ENCODE measurements at regions not wholly inside any gene's neighbourhood (a gene's known extent, or its start where the extent isn't known, plus 50 kb on each side); places are given as distances from the start of the nearest gene placed in this dataset.
"Not testable (repeated sequence)": the region's sequence is repeated elsewhere in the genome, so short reads cannot be mapped to it uniquely, and the experiment has no call there.

GRCh38 chr5:54378707-54379106 is 68.3 kb upstream of the ARL15 start:
- TF ChIP-seq, protein P1, sequence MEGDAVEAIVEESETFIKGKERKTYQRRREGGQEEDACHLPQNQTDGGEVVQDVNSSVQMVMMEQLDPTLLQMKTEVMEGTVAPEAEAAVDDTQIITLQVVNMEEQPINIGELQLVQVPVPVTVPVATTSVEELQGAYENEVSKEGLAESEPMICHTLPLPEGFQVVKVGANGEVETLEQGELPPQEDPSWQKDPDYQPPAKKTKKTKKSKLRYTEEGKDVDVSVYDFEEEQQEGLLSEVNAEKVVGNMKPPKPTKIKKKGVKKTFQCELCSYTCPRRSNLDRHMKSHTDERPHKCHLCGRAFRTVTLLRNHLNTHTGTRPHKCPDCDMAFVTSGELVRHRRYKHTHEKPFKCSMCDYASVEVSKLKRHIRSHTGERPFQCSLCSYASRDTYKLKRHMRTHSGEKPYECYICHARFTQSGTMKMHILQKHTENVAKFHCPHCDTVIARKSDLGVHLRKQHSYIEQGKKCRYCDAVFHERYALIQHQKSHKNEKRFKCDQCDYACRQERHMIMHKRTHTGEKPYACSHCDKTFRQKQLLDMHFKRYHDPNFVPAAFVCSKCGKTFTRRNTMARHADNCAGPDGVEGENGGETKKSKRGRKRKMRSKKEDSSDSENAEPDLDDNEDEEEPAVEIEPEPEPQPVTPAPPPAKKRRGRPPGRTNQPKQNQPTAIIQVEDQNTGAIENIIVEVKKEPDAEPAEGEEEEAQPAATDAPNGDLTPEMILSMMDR (IDR thresholded peaks at IDR 0.05): no peak
- TF ChIP-seq POLR2A (IDR thresholded peaks at IDR 0.05): no peak
- DNase-seq (ENCODE audit: low spot score in 2 of 2): no peak
- H3K4me3 ChIP-seq (ENCODE audit: low read depth, poor library complexity, severe bottlenecking): no peak overlapping the region
- intact Hi-C loops (cut with DNase I; ENCODE audit: low total_unique reads): no loop called here
- 95 to 96% methylated on average over 7 to 10 of the region's 10 CpGs for WGBS, 2 donors

- DNase-seq (ENCODE audit: low spot score in 2 of 2); intact Hi-C loops (cut with DNase I; ENCODE audit: low total_unique reads); H3K4me3 ChIP-seq (ENCODE audit: low read depth, poor library complexity, severe bottlenecking): not testable (repeated sequence)
- WGBS, 2 donors: 93 to 97% methylated on average over 1 of the region's 1 CpG
Measured at GRCh38 chr5:54377339-54377738, 67.0 kb upstream of the ARL15 start.

DNA sequence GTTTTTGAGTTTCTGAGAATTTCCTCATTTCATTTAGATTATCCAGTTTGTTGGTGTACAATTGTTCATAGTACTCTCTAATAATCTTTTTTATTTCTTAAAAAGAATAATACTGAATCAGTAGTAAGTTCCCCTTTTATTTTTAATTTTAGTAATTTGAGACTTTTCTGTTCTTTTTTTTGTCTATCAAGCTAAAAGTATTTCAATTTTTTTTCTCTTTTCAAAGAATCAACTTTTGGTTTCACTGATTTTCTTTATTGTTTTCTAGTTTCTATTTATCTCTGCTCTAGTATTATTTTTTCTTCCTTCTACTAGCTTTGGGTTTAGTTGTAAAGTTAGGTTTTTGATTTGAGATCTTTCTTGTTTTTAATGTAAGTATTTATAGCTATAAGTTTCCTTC is 60.6 kb upstream of the ARL15 start:
- TF ChIP-seq, protein P1 (IDR thresholded peaks at IDR 0.05): no peak
- TF ChIP-seq POLR2A (IDR thresholded peaks at IDR 0.05): no peak
- intact Hi-C loops (cut with DNase I; ENCODE audit: low total_unique reads): no loop called here
- H3K4me3 ChIP-seq (ENCODE audit: low read depth, poor library complexity, severe bottlenecking): no peak overlapping the region
- no peak for DNase-seq (ENCODE audit: low spot score in 2 of 2)

GRCh38 chr5:54367844-54368243 is 57.5 kb upstream of the ARL15 start:
- TF ChIP-seq POLR2A (IDR thresholded peaks at IDR 0.05): no peak
- TF ChIP-seq, protein P1 (IDR thresholded peaks at IDR 0.05): no peak
- intact Hi-C loops (cut with DNase I; ENCODE audit: low total_unique reads): no loop called here
- H3K4me3 ChIP-seq (ENCODE audit: low read depth, poor library complexity, severe bottlenecking): no peak overlapping the region
- DNase-seq (ENCODE audit: low spot score in 2 of 2): no peak
- 94 to 96% methylated on average over 1 of the region's 1 CpG for WGBS, 2 donors

DNA sequence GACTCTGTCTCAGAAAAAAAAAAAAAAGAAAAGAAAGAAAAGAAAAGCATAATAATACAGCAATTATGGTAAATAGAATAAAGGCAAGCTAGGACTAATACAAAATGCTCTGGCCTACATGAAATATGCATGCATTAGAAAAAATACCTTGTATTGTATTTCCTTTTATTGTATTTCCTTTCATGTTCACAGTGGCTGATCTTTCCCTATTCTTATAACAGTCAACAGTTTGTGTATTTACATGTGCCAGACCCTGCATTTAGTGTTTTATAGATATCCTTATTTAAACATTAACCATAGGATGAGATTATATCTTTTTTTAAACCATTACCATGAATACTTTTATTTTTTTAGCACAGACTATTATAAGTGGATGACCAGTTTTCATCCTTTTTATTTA is 56.3 kb upstream of the ARL15 start:
- intact Hi-C loops (cut with DNase I; ENCODE audit: low total_unique reads): no loop called here
- no peak for DNase-seq (ENCODE audit: low spot score in 2 of 2)
- no peak for TF ChIP-seq POLR2A (IDR thresholded peaks at IDR 0.05)
- TF ChIP-seq, protein P1 (IDR thresholded peaks at IDR 0.05): no peak
- H3K4me3 ChIP-seq (ENCODE audit: low read depth, poor library complexity, severe bottlenecking): no peak overlapping the region

- TF ChIP-seq POLR2A (IDR thresholded peaks at IDR 0.05): no peak
- TF ChIP-seq, protein P1 (IDR thresholded peaks at IDR 0.05): no peak
- DNase-seq (ENCODE audit: low spot score in 2 of 2): no peak
- intact Hi-C loops (cut with DNase I; ENCODE audit: low total_unique reads): no loop called here
- H3K4me3 ChIP-seq (ENCODE audit: low read depth, poor library complexity, severe bottlenecking): no peak overlapping the region
Measured at GRCh38 chr5:54363669-54364068, 53.3 kb upstream of the ARL15 start.

Measured in lower leg skin (tissue), 4 donors.